Endometrium (tissue), 2 donors: ENCODE measurements at regions not wholly inside any gene's neighbourhood (a gene's known extent, or its start where the extent isn't known, plus 50 kb on each side); places are given as distances from the start of the nearest gene placed in this dataset.

Experiments
- FAIRE-seq: peaks from 2 replicates; lab custom pipeline; 2012; peaks lifted over from hg19 to GRCh38; lab: Jason Lieb, UNC
- donor health status: control.
- donor health status: control.

DNA sequence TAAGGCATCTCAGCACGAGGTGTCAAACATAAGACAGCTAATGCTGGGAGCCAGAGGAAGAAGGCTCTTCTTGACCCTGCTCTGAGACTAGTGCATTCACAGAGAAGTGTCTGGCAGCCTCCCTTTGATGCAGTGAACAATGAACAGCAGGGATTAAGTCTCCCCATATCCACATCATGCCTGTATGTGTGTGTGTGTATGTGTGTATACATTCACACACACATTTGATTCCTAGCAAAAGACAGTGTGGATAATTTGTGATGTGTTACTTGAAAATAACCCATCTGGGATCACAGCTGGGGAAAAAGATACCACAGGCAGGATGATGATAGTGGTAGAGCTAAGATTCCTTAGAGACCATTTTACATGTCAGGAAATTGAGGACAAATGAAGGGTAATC is 485.9 kb upstream of the GOT2 start:
- FAIRE-seq: no peak

DNA sequence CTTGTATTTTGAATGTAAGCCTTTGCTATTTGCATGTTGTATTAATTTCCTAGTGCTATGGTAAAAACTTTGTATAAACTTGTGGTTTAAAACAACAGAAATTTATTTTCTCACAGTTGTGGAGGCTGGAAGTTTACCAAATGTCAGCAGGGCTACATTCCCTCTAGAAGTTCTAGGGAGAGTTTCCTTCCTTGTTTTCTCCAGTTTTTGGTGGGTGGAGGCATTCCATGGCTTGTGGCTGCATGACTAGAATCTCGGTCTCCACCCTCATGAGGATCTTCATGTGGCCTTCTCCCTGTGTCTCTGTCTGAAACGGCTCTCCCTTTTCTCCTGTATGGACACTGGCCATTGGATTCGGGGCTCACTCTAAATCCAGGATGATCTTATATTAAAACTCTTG is 482.2 kb upstream of the GOT2 start:
- FAIRE-seq: no peak

DNA sequence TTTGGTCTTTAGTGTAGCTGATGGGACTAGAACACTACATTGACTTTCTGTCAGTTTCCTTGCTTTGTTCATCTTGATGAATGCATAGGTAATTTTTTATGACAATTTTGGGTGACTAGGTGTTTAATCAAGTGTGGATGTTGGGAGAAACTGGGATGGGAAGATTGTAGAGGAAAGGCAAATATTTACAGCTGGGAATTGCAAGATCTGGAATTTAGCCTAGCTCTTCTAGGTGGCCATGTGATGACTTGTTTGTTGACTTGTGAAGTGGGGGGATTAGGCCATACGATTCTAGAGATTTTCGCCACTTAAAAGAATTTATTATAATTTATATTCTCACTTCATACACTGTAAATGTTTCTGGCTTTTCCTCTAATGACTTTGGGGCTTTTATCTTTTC is 480.3 kb upstream of the GOT2 start:
- FAIRE-seq: no peak

DNA sequence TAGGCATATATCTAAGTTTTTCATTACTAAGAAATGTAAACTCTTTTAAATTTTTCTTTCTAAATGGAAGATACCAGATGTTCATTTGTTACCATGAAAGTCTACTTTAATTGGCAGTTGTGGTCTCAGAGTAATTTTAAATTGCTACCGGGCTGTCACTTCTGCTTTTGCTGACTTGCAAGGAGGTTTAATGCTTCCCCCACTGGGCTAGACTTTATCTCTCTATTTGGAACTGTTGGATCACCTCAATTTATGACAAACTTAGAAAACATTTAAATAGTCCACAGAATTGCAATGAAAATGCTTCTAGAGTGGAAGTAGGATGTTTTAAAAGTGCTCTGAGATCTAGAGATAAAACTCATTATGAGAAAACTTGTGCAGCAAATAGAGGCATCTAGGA is 479.8 kb upstream of the GOT2 start:
- FAIRE-seq: no peak

DNA sequence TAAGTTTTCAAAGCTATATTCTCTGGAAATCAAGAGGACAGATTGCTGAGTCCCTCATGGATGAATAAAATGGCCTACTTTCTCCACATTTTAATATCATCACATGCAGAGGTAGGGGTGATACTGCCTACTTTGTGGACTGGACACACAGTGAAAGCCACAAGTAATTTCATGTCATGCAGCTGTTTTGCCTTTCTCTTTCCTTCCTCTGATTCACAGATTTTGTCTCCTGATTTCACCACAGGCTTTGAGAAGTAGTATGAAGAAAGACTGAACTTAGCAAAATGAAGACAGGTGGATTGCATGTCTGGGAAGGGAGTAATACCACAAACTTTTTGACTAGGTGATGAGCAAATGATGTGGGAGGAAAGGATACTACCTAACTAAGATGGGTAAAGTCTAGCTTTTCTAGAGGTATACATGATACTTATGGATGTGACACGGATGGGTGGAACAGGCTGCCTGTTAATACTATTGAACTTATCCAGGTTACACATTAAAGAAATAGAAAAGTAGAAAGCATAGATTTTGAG is 478.4 kb upstream of the GOT2 start:
- FAIRE-seq: no peak

DNA sequence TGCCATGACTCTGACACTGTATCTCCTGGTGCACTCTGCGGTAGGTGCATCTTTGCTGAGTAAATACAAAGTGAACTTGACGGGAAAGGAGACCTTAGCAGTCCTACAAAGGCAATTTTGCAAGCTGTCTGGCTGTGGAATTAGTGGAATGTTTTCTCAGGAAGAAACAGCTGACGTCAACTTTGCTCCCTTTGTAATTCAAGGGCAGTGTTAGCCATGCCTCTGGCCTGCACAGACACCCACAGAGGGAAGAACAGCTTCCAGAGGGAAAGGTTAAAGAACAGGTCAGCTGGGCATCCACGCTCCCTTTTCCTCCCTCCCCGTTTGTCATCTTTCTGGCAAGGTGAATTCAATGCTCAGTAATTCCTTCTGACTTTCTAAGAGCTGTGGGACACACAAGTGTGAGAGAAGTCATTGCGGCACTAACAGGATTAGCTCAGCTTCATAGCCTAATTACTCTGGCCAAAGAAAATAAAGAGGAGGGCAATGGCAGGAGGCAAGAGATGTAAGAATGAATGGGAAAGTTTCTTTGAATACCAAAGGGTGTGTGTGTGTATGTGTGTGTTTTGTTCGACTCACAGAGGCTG is 476.9 kb upstream of the GOT2 start:
- FAIRE-seq: no peak

DNA sequence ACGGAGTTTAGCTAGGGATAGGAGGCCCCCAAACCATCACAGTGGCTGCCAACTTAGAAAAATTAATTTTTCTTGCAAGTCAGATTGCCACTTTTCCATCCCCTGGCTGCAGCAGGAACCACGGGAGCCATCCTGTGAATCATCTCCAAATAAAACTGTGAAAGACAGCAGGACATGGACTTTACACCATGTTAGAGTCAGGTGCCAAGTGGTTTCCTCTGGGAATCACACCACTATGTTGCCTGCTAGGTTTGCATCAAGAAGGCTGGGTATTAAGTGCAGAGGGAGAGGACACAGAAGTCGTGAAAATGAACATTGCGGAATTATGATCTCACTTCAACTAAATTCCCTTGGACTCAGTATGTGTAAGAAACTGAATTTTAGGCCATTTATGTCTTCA is 471.3 kb upstream of the GOT2 start:
- FAIRE-seq: no peak

DNA sequence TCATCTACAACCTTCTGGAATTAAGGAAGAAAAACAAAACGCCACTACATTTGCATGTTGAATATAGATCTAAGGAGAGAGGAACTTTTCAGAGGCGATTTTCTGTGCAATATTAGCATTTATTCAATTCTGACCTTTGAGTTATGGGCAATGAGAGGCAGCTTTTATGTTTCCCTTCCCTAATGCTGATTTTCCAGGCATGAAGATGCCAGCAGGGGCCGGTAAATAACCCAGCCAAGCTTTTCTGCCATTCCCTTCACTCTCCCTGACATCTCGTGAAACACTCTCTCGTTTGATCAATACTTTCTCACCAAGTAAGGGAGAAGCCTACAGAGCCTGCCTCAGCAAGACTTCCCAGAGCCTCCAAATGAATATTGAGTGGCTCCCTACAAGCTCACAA is 470.5 kb upstream of the GOT2 start:
- FAIRE-seq: no peak

DNA sequence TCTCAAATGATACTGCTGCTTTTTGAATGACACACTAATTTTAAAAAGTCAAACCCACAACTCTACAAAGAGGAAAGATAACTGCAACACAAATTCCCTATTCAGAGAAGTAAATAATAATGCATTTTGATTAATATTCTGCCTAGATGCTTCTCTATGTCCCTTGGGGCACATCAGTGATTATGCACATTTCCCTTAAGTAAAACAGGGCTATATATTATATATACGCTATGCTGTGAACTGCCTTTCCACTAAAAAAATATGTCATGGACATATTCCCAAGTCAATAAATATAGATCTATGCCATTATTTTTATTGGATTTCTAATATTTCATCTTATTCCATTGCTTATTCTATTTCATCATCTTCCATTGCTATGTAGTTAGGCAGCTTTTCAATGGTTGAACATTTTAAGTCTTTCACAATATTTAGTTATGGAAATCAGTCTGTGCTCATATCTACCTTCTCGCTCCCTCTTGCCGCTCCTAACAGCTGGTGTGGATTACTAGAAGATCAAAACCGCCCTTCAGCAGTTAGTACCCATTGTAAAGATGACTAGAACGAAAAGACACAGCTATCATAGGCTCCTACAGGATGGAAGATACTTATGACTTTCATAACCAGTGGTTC is 468.2 kb upstream of the GOT2 start:
- FAIRE-seq: no peak

DNA sequence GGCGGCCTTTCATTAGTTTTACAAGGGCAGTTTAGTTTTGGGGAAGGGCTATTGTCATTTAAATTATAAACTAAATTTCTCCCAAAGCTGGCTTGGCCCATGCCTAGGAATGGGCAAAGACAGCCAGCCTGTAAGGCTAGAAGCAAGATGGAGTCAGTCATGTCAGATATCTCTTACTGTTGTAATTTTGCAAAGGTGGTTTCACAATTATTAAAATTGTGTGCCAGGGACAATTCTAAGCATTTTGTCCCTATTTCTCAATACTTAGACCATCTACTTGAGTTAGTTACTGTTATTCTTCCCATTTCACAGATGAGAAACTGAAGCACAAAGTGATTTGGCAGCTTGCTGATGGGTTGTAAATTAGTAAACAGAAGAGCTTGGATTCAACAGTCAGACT is 467.7 kb upstream of the GOT2 start:
- no peak for FAIRE-seq

DNA sequence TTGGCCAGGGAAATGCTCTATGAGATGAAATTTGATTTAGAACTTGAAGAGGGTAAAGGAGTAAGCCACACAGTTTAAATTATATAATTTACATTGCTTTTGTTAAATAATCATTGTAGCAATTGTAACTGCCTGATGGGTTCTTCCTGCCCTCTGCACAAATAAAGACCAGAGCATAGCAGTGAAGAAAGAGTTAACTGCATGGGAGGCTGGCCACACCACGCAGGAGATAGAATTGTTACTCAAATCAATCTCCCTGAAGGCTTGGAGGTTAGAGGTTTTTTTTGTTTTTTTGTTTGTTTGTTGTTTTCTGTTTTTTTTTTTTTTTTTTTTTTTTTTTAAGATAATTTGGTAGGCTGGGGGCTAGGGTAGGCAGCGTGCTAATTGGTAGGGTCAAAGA is 467.0 kb upstream of the GOT2 start:
- FAIRE-seq: no peak

DNA sequence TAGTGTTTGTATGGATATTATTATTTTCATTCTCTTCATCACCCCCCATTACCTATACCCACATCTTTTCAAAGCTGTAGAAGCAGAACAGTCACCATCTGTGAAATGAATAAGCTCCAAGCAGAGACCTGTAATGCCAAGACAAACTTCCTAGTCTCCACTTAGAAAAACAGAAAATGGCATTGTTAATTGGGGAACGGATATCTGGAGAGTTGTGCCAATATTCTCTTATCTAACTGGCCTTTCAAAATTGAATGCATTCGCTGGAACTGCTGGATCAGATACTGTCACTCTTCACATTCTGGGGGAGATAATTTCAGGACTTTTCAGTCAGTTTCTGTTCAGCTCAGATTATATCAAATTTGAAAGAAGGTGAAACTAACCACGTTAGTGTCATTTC is 464.4 kb upstream of the GOT2 start:
- no peak for FAIRE-seq

DNA sequence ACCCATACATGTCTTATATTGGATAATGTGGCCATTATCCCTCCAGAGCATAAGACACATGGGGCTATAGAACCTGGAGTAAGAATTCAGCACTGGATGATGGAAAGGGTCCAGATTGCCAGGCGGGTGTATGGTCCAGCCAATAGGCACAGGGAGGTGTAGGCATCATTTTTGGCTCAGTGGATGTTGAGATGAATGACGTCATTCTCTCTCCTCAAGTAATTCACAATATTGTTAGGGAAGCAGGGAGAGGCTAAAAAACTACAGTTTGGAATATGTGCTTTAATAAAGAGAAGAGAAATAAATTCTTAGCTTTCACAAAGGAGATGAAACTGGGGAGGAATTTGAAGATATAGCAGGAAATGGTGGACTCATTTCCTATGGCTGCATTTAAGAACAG is 461.1 kb upstream of the GOT2 start:
- FAIRE-seq: no peak

DNA sequence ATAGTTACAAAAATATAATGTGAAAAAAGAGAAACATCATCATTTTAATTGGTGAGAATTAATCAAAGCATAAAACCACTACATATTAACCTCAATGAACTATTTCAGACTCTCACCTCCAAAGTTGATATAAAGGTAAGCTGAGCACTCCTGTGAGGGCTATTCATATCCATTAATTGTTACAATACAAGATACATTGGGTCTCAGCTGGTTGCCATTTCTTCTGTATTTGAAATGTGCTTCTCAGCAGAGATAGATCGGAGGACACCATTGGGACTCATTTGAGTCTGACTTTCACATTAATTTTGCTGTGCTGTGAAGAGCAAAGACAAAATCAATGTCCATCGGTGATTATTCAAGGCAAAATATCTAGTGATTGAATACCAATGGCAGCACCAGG is 459.5 kb upstream of the GOT2 start:
- no peak for FAIRE-seq

DNA sequence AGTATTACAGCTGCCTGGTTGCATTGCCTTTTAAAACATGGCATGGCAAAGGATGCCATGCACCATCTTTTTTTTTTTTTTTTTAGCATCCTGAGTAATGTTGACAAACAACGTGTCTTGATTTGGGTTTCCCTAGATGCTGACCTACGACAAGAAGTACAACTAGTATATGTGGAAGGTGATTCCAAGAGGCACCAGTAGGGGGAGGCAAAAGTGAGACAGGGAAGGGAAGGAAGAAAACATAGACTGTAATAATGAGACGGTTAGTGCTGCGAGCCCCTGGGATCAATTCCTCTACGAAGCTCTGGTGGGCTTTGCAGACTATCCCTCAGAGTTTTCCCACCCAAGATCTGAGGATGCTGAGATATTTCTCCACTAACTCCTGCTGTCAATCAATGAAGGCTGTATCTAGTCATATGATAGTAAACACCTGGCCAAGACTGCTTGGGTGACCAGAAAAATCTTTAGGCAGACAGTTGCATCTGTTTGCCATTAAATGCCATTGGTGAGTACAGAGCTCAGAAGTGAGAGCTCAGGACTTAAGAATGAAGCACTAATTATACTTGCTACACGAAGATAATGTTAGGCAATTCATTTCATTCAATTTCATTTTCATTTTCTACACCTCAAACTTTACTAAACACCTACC is 458.6 kb upstream of the GOT2 start:
- FAIRE-seq: no peak

DNA sequence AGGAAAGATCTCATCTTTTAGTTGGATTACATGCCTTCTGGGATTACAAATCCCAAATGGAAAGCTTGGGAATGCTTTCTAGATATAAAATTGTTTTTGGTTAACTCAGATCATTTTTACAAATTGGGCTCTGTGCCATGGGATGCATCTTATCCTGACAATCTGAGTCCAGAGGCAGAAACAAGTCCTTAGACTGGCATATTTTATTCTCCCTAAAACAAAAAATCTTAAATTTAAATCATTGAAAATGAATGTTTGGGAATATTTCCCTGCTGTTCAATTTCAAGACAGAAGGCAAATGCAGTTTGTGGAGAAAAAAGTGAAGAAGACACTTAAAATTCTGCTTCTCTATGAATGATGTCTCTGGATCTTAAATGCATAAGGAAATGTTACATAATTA is 456.6 kb upstream of the GOT2 start:
- FAIRE-seq: no peak

DNA sequence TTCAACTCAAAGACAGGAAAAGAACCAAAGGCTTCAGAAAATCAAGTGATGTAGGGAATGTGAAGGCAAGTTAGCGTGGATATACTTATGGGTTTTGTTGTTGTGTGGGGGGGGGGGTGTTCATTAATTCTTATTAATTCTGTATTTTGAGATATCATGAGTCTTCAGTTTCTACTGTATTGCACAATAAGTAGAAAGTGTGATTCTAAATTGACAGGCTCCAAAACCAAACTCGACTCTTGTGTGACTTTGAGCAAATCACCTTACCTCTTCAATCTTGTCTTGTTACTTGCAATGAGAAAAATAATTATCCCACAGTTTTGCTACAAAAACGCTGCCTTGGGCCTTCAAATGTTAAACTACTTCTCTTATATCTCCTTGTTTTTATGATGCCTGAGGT is 453.9 kb upstream of the GOT2 start:
- FAIRE-seq: no peak

DNA sequence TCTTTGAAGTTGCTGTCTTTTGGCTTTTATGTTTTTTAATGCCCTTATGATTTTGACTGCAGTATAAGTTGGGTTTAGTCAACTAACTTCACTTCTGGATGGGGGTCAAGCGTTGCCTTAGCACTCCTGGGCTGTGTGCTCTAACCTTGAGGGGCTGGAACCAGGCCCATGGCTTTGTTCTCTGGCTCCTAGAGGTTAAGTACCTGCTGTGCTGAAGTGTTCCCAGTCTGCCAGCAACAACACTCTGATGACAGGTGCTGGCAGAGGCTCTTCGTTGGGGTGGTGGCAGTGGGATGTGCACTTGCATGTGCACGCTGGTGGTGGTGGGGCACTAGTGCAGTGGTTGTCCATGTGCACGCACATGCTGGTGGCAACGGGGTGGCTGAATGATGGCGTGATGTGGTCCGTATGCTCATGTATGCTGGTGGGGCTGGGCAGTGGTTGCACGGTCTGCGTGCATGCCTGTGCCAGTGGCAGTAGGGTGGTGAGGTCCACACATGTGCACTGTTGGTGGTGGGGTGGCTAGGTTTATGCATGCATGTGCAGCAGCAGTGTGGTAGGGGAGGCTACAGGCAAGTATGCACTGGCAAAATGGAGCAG is 447.8 kb upstream of the GOT2 start:
- FAIRE-seq: no peak

DNA sequence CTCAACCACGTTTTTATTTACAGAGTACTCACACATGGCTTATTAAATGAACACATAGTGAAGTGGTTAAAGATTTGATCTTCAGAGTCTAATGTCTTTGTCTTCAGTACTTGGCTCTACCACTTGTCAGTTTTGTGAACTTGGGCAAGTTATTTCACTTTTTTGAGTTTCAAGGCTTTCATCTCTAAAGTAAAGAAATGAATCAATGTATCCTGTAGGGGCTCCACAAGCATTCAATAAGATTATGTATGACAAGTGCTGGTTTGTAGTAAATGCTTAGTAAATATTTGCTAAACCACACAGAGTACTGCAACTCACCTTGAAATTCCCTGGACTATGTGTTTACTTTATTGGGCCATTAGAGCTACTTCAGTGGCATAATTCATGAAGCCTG is 446.0 kb upstream of the GOT2 start:
- FAIRE-seq: no peak

DNA sequence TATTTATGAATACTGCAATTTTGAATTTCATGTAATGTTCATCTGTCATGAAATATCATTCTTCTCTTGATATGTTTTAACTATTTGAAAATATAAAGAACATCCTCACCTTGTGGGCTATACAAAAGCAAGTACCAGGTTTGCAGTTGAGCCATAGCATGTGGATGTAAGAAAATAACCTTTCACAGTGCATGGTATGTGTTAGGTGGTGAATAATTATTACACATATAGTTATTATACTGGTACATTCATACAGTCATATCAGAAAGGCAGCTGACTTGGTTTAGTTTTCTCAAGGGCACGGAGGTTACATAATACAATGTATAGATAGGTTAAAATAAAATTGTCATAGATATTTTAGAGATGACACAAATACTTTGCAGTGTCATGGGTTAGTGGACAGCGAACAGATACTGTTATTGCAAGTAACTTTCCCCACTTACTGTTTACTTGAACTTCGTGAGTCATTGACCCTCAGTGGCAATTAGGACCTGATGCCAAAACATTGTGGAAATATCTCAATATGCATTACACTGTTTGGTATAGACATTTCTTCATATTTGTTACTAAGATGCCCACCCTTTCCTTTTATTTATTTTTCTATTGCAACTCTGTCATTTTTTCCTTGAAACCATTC is 445.4 kb upstream of the GOT2 start:
- FAIRE-seq: no peak

DNA sequence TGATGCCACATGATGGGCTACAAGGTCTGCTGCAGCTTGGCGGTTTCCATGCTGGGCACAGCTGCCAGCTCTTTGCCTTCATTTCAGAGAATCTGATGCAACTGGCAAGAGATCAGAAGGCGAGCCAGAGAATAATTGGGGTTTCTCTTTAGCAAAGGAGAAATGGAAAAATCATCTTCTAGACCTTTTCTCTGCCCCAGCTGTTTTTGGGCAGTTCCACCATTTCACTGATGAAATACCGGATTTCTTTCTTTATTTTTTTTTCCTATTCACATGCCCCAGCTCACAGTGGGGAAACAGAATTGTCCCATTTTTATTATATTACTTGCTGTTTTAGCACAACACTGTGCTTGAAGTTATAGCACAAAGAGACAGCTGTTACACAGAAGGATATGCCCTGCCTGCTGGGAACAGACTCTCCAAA is 439.3 kb upstream of the GOT2 start:
- no peak for FAIRE-seq

DNA sequence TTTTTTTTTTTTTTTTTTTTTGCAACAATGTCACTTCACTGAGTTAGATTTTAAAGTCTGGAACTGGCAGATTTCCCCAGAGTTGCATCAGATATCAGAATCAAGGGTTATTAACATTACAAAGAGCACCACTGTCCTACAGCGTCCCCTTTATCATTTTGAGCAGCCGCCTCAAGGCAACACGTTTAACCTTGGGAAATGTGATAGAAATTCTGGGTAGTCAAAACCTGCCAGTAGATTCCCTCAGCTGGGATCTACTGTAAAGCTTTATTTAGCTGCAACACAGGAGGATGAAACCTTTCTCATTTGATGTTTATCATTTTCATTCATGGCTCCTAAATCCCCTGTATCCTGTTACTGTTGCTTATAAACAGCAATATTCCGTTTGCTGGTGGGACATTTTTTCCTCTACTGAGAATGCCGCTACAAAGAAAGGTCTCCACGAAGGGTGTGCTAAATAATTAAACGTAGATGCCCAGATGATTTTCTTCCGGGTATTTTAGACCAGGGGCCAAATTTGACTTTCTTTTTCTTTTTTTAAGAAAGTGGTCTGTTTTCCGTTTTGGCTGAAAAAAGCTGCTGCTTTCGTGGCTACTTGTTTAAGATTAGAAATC is 436.1 kb upstream of the GOT2 start:
- FAIRE-seq: no peak

DNA sequence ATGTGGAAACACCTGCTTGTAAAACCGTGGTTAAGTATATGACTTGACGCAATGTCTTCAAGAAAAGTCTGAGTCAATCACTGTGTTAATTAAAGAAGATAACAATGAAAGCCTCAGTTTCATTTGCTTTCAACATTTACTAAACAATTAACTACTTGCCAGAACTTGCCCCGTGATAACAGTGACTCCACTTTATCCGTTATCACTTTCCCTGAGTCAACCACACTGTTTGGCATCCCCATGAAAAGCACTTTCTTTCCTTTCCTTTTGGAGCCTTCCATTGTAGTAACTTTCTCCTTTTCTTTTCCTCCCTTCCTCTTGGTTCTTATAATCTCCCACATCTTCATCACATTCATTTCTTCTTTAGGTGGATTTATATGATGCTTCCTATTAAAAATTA is 435.1 kb upstream of the GOT2 start:
- no peak for FAIRE-seq
